ENCODE measurements at regions not wholly inside any gene's neighbourhood (a gene's known extent, or its start where the extent isn't known, plus 50 kb on each side); places are given as distances from the start of the nearest gene placed in this dataset.
A peak's percentile ranks its signal among the peaks of the same experiment; 100 is the strongest.

DNA sequence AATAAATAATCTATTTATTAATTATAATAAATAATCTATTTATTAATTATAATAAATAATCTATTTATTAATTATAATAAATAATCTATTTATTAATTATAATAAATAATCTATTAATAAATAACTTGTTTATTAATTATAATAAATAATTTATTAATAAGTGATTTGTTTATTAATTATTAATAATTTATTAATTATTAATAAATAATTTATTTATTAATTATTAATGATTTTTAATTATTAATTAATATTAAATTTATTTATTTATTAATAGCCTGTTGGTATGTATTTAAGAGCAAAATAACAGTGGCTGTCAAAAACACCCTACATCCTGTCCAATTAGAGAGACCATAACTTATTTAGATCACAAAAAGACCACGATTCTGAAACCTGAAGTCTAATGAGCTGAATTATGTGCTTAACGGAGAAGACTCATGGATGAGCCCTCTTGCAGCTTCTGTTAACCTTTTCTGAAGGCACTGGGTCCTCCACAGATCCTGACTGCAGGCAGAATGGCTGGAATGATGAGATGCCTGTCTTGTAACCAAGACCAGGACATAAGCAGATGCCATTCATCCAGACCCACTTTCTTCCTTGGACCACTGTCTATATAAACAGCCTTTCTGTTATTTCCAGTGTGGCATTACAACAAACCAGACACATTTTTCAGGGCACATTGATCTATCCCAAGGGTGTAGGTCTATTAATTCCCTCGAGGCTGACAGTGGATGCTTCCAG, 134.2 kb downstream of the SETD4 start:
- in situ Hi-C loops (cut with HindIII; ENCODE audit: low pct_unique_long_range_greater_than_20kb, low sequenced_read_pairs): no loop called here
- no peak for DNase-seq (ENCODE audit: low read depth in 1 of 2, low spot score in 1 of 2)

DNA sequence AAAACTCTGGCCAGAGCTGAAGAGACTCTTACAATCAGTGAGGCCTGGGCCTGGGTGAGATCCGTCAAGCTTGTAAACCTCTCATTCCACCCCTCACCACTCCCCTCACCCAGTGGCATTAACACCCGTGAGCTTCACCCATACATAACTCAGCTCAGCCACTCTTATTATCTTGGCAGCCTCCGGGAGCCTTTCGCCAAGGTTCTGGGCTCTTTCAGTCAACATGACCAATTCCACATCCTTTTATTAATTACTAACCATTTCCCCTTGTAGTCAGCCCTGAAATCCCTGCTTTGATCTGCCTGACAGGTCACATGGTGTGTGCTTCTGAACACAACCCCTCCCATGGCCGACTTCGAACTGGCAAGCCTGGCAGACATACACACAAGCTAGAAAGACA, 134.8 kb downstream of the SETD4 start:
- in situ Hi-C loops (cut with HindIII; ENCODE audit: low pct_unique_long_range_greater_than_20kb, low sequenced_read_pairs): no loop called here
- no peak for DNase-seq (ENCODE audit: low read depth in 1 of 2, low spot score in 1 of 2)
- no peak for TF ChIP-seq JUND (IDR thresholded peaks at IDR 0.05; ENCODE audit: low read depth)

More for the DNA sequence above, 134.2 kb downstream of the SETD4 start:
- TF ChIP-seq JUND (IDR thresholded peaks at IDR 0.05; ENCODE audit: low read depth): no peak

DNA sequence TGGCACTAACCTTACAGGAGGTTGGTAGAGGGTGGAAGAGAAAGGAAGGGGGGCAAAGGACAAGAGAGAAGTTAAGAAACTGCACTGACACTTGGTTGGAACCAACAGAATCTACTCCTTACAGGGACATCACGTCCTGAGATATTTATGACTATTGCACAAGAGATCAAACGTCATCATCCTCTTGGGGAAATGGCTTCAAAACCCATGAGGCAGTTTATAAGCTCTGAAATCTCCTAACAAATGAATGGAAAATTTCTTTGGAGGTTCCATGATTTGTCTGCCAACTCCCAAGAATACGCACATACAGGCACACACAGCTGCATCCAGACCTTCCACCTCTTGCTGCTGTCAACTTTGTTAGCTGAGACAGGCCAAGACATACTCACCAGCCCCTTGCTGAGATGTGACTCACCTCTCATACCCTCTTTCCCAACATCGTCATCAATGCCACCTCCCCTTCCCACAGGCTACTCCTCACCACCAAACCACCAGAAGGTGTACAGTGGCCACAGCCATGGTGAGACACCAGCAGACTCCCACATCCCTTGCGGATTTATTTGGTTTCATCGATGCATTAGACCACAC, 135.5 kb downstream of the SETD4 start:
- TF ChIP-seq JUND (IDR thresholded peaks at IDR 0.05; ENCODE audit: low read depth): no peak
- in situ Hi-C loops (cut with HindIII; ENCODE audit: low pct_unique_long_range_greater_than_20kb, low sequenced_read_pairs): no loop called here
- no peak for DNase-seq (ENCODE audit: low read depth in 1 of 2, low spot score in 1 of 2)

DNA sequence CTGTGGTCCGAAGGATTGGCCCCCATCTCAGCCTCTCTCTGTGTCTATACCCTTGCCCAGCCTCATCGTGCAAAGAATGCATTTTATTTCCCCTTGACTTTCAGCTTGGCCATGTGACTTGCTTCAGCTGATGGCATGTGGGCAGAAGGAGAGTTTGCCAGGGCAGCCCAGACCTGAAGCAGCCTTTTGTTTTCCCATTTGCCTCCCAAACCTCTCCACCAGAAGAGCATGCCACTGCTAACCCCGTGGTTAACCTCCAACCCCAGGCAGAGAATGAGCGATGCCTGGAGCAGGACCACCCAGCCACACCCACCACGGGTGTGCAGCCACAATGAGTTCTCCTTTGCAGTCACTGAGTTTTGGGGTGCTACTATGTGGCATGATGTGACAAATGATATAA, 136.4 kb downstream of the SETD4 start:
- in situ Hi-C loops (cut with HindIII; ENCODE audit: low pct_unique_long_range_greater_than_20kb, low sequenced_read_pairs): no loop called here
- TF ChIP-seq JUND (IDR thresholded peaks at IDR 0.05; ENCODE audit: low read depth): no peak
- no peak for DNase-seq (ENCODE audit: low read depth in 1 of 2, low spot score in 1 of 2)

DNA sequence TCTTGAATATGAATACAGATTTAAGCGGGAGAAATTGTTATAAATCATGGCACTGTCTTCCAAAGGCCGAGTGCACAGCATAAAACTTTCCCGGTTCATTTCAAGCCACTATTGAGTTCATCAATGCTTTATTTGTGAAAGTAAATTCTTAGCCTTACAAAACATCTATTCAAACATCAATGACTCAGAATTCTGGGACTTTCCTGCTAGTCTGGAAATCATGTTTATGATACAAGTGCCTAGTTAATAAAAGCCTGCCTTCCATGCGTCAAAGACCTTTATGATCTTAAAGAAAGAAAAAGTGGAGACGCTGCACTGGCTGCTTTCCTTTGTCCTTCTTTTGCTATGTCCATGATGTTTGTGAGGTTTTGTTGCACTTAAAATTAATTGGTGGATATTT, 137.7 kb downstream of the SETD4 start:
- DNase-seq (ENCODE audit: low read depth in 1 of 2, low spot score in 1 of 2): no peak
- in situ Hi-C loops (cut with HindIII; ENCODE audit: low pct_unique_long_range_greater_than_20kb, low sequenced_read_pairs): no loop called here
- no peak for TF ChIP-seq JUND (IDR thresholded peaks at IDR 0.05; ENCODE audit: low read depth)

DNA sequence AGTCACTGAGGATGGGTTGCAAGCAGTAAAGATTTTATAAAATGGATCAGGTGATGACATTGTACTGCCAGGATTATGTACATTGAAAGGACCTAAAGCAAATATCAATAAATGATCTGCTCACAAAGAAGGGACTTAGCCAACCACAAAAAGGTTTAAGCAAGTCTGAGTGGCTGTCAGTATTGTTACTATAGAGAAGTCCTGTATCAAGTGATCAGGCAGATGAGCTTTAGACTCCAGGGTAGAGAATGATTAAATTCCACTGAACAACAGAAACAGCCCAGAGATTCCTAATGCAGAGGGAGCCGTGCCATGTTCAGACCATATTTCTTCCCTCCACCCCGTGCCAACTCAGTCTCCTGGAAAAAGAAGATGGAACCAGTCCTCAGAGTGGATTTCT, 138.9 kb downstream of the SETD4 start:
- in situ Hi-C loops (cut with HindIII; ENCODE audit: low pct_unique_long_range_greater_than_20kb, low sequenced_read_pairs): no loop called here
- TF ChIP-seq JUND (IDR thresholded peaks at IDR 0.05; ENCODE audit: low read depth): no peak
- DNase-seq (ENCODE audit: low read depth in 1 of 2, low spot score in 1 of 2): no peak

DNA sequence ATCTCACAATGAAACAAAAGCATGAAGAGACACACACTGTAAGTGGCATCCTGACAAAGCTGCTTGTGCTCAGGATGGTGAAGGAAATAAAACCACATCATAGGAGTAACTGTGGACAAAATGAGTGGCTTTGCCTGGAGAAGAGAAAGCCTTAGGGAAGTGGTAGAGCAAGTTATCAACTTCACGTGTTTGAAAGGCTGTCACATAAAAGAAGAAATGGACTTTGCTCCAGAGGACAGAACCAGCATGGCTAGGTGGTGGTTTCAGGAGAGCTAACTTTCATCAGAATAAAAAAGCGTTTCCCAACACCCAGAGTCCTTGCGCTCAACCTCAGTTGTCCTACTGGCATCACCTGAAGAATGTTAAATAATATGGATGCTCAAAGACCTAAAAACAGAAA, 139.9 kb downstream of the SETD4 start:
- TF ChIP-seq JUND (IDR thresholded peaks at IDR 0.05; ENCODE audit: low read depth): no peak
- in situ Hi-C loops (cut with HindIII; ENCODE audit: low pct_unique_long_range_greater_than_20kb, low sequenced_read_pairs): no loop called here
- no peak for DNase-seq (ENCODE audit: low read depth in 1 of 2, low spot score in 1 of 2)

DNA sequence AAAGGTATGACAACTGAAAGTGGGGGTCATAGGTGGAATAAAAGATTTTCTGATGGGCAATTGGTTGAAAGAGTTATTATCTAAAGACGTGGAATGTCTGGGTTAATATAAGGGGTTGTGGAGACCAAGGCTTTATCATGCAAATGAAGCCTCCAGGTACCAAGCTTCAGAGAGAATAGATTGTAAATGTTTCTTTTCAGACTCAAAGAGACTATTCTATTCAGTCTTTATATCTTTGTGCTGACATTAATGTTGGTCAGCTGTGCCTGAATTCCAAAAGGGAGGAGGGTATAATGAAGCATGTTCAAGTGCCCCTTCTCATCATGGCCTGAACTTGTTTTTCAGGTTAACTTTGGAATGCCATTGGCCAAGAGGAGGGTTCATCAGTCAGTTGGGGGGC, 145.3 kb downstream of the SETD4 start:
- TF ChIP-seq JUND (IDR thresholded peaks at IDR 0.05; ENCODE audit: low read depth): no peak
- in situ Hi-C loops (cut with HindIII; ENCODE audit: low pct_unique_long_range_greater_than_20kb, low sequenced_read_pairs): no loop called here
- DNase-seq (ENCODE audit: low read depth in 1 of 2, low spot score in 1 of 2): no peak

DNA sequence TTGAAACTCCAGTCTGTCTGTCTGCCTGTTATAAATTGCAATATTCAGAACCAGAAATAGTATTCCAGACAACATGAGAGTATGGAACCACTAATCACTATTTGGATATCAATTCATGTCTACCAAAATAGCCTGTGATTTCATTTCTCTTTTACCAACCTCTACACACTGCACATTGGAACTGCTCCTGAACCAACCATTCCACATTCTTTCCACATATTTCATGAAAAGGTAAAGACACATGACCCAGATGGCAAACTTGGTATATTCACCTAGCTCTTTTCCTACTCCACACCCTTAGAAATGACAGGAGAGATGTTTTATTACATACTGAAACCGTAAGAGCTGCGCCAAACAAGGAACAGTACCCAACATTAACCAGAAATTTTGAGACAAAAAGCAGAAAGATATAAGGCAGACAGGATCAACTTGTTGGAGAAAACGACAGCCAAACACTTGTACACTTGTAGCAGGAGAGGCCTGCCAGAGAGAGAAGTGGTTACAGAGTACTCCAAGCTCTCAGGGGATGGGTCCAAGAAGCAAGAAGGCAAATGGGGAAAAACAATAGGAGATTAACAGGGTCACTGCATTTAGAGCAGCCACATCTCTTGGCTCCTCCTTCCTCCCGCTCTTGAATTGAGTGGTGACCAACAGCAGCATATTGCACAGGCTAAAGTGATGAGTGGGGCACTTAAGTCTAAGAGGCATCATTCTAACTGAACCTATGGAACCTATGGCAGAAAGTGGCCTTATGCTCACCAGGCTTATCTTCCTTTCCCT, 148.7 kb downstream of the SETD4 start:
- TF ChIP-seq JUND (IDR thresholded peaks at IDR 0.05; ENCODE audit: low read depth): no peak
- DNase-seq (ENCODE audit: low read depth in 1 of 2, low spot score in 1 of 2): peak; percentile 28 to 84
- in situ Hi-C loops (cut with HindIII; ENCODE audit: low pct_unique_long_range_greater_than_20kb, low sequenced_read_pairs): no loop called here

DNA sequence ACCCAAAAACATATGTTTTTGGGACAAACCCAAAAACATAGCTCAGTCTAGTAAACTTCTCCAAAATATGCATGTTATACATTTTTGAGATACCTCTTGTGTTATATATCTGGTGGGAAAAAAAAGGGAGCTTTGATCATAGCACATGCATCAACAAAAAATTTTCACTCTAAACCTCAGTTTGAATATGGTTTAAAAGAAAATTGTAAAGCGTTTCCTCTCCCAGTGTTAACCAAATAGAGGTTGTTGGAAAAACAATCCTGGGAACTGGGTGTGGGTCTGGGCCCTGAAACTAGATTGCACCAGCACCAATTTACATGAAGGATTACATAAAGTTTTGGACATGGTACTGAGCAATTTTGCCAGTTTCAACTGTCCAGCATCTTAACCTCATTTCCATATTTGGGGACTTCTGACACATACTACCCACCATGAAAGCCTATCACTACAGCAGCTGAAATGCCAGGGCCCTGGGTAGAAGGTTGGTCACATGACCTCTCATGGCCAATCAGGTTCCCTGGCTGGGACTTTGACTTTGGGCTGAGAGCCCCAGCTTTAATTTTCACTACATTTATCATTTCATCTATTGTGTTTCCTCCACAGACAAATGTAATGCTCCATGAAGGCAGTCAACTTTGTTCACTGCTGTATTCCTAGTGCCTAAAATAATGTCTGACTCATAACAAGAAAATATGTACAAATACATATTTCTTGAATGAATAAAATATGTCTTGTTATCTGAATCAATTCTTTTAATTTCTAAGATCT, 150.7 kb downstream of the SETD4 start:
- in situ Hi-C loops (cut with HindIII; ENCODE audit: low pct_unique_long_range_greater_than_20kb, low sequenced_read_pairs): no loop called here
- no peak for DNase-seq (ENCODE audit: low read depth in 1 of 2, low spot score in 1 of 2)
- no peak for TF ChIP-seq JUND (IDR thresholded peaks at IDR 0.05; ENCODE audit: low read depth)

DNA sequence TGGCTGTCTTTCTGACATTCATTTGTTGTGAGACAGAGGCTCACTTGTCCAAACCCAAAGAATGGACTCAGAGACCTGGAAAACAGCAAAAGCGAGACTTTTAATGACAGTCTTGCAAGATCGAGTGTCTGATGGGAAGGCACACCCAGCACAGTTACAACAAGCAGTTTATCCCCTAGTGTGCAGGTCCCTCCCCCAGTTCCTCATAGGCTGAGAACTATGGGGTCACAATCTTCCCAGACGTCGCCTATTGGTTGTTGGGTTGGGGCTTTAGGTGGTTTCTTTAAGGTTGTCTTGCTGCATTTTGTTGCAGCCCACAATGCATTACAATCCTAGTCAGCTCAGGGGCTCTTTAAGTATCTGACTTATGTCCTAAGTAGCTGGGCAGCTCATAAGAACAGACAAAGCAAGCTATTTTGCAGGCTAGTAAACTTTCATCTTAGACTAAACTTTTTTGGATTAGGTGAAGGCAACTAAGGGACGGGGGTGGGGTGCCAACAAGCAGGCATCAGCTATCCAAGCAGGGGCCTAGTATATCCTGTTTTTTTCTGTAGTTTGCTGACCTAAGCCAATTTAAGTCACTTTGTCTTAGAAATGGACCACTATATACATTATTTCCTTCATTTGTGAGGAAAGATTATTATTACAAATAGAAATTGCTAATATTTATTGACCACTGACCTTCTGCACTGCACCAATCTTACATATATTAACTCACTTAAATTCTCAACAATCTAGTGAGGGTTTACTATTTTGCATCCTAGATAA, 151.8 kb downstream of the SETD4 start:
- TF ChIP-seq JUND (IDR thresholded peaks at IDR 0.05; ENCODE audit: low read depth): no peak
- no peak for DNase-seq (ENCODE audit: low read depth in 1 of 2, low spot score in 1 of 2)
- in situ Hi-C loops (cut with HindIII; ENCODE audit: low pct_unique_long_range_greater_than_20kb, low sequenced_read_pairs): no loop called here

DNA sequence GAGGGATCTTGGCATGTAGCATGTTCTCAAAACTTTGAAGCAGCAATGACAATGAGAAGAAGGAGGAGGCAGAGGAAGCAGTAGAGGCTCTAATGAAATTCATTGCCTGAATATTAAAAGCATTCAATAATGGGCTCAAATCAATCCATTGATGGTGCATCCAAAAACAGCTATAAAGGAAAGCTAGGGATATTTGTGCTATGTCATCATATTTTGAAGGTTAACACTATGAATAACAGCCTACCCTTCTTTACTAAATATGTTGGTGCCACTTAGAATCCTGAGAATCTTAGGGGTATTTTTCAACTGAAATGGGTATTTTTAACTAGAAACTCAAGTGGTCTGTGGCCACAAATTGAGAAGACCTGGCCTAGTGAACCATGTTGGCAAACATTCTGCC, 153.7 kb downstream of the SETD4 start:
- no peak for DNase-seq (ENCODE audit: low read depth in 1 of 2, low spot score in 1 of 2)
- no peak for TF ChIP-seq JUND (IDR thresholded peaks at IDR 0.05; ENCODE audit: low read depth)
- in situ Hi-C loops (cut with HindIII; ENCODE audit: low pct_unique_long_range_greater_than_20kb, low sequenced_read_pairs): no loop called here

All from T47D (cell line).